ENCODE measurements at regions not wholly inside any gene's neighbourhood (a gene's known extent, or its start where the extent isn't known, plus 50 kb on each side); places are given as distances from the start of the nearest gene placed in this dataset.

- DNase-seq (ENCODE audit: extremely low read depth, insufficient read length): no peak
- H3K36me3 ChIP-seq (ENCODE audit: control insufficient read depth, insufficient read depth, low read length): no peaks in the 10 kb centered on the region
- no peak overlapping the region for H3K4me3 ChIP-seq (replicated peaks; ENCODE audit: low read depth, low read length)
- TF ChIP-seq, protein P1, sequence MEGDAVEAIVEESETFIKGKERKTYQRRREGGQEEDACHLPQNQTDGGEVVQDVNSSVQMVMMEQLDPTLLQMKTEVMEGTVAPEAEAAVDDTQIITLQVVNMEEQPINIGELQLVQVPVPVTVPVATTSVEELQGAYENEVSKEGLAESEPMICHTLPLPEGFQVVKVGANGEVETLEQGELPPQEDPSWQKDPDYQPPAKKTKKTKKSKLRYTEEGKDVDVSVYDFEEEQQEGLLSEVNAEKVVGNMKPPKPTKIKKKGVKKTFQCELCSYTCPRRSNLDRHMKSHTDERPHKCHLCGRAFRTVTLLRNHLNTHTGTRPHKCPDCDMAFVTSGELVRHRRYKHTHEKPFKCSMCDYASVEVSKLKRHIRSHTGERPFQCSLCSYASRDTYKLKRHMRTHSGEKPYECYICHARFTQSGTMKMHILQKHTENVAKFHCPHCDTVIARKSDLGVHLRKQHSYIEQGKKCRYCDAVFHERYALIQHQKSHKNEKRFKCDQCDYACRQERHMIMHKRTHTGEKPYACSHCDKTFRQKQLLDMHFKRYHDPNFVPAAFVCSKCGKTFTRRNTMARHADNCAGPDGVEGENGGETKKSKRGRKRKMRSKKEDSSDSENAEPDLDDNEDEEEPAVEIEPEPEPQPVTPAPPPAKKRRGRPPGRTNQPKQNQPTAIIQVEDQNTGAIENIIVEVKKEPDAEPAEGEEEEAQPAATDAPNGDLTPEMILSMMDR (IDR thresholded peaks at IDR 0.05; ENCODE audit: insufficient read depth, low read length, poor library complexity, severe bottlenecking): no peak
- no peaks in the 10 kb centered on the region for H3K27me3 ChIP-seq (replicated peaks; ENCODE audit: control insufficient read depth, insufficient read depth, low read length)
Observed at GRCh38 chr10:107497024-107497423, 332.5 kb upstream of the SORCS1 start.

GRCh38 chr10:107496594-107496993 lies 332.1 kb upstream of the SORCS1 start:
- no peaks in the 10 kb centered on the region for H3K36me3 ChIP-seq (ENCODE audit: control insufficient read depth, insufficient read depth, low read length)
- TF ChIP-seq, protein P1 (IDR thresholded peaks at IDR 0.05; ENCODE audit: insufficient read depth, low read length, poor library complexity, severe bottlenecking): no peak
- H3K27me3 ChIP-seq (replicated peaks; ENCODE audit: control insufficient read depth, insufficient read depth, low read length): no peaks in the 10 kb centered on the region
- DNase-seq (ENCODE audit: extremely low read depth, insufficient read length): no peak
- H3K4me3 ChIP-seq (replicated peaks; ENCODE audit: low read depth, low read length): no peak overlapping the region

DNA sequence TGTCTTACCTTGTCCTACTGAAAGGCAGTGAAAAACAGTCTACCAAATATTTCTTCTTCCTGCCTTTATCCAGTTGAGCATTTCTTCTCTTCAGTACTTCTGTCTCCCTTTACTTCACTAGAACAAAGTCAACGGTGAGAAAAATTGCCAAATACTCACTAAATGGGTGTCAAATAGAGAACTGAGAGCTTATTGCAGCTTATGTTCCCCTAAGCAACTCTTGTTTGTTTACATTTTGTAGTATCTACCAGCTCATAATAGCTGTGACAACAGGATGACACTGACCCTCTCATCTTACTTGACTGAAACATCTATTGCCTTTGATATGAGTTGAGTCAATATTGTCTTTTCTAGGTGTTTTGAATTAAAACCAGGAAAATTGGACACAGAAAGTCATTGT lies 327.9 kb upstream of the SORCS1 start:
- no peak for DNase-seq (ENCODE audit: extremely low read depth, insufficient read length)
- no peaks in the 10 kb centered on the region for H3K27me3 ChIP-seq (replicated peaks; ENCODE audit: control insufficient read depth, insufficient read depth, low read length)

DNA sequence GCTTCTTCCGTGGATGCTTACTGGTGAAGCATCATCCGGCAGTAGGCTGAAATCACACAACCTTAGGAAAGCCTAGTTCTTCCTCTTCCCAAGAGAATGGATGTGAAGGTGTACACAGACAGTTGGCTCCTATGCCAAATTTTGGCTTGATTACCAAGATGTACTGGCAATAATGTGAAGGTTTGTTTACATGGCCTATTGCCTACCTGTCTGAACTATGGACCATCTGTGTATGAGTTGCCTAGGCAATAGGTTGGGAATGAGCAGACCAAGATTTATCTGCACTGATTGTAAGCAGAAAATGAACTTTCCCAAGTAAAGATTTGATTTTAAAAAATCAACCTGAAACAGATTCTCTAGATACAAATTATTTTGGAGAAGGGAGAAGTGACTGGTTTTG lies 325.9 kb upstream of the SORCS1 start:
- TF ChIP-seq, protein P1 (IDR thresholded peaks at IDR 0.05; ENCODE audit: insufficient read depth, low read length, poor library complexity, severe bottlenecking): no peak
- no peaks in the 10 kb centered on the region for H3K27me3 ChIP-seq (replicated peaks; ENCODE audit: control insufficient read depth, insufficient read depth, low read length)
- H3K36me3 ChIP-seq (ENCODE audit: control insufficient read depth, insufficient read depth, low read length): no peaks in the 10 kb centered on the region
- H3K4me3 ChIP-seq (replicated peaks; ENCODE audit: low read depth, low read length): no peak overlapping the region
- DNase-seq (ENCODE audit: extremely low read depth, insufficient read length): no peak

More for the DNA sequence above, 327.9 kb upstream of the SORCS1 start:
- TF ChIP-seq, protein P1 (IDR thresholded peaks at IDR 0.05; ENCODE audit: insufficient read depth, low read length, poor library complexity, severe bottlenecking): no peak
- no peaks in the 10 kb centered on the region for H3K36me3 ChIP-seq (ENCODE audit: control insufficient read depth, insufficient read depth, low read length)
- H3K4me3 ChIP-seq (replicated peaks; ENCODE audit: low read depth, low read length): no peak overlapping the region

- Histone ChIP-seq H3K27me3 (replicated peaks; ENCODE audit: control insufficient read depth, insufficient read depth, low read length) (no peaks in the 10 kb centered on the region), H3K4me3 (replicated peaks; ENCODE audit: low read depth, low read length) (no peak overlapping the region), H3K36me3 (ENCODE audit: control insufficient read depth, insufficient read depth, low read length) (no peaks in the 10 kb centered on the region)
- TF ChIP-seq, protein P1 (IDR thresholded peaks at IDR 0.05; ENCODE audit: insufficient read depth, low read length, poor library complexity, severe bottlenecking): no peak
- DNase-seq (ENCODE audit: extremely low read depth, insufficient read length): no peak
Observed at GRCh38 chr10:107487284-107487683, 322.8 kb upstream of the SORCS1 start.

GRCh38 chr10:107485019-107485418 lies 320.5 kb upstream of the SORCS1 start:
- TF ChIP-seq, protein P1 (IDR thresholded peaks at IDR 0.05; ENCODE audit: insufficient read depth, low read length, poor library complexity, severe bottlenecking): no peak
- no peak for DNase-seq (ENCODE audit: extremely low read depth, insufficient read length)
- Histone ChIP-seq H3K4me3 (replicated peaks; ENCODE audit: low read depth, low read length) (no peak overlapping the region), H3K36me3 (ENCODE audit: control insufficient read depth, insufficient read depth, low read length) (no peaks in the 10 kb centered on the region), H3K27me3 (replicated peaks; ENCODE audit: control insufficient read depth, insufficient read depth, low read length) (no peaks in the 10 kb centered on the region)

Measured in GM06990 (cell line).